ENCODE measurements at regions not wholly inside any gene's neighbourhood (a gene's known extent, or its start where the extent isn't known, plus 50 kb on each side); places are given as distances from the start of the nearest gene placed in this dataset.
"Not testable (repeated sequence)": the region's sequence is repeated elsewhere in the genome, so short reads cannot be mapped to it uniquely, and the experiment has no call there.

DNA sequence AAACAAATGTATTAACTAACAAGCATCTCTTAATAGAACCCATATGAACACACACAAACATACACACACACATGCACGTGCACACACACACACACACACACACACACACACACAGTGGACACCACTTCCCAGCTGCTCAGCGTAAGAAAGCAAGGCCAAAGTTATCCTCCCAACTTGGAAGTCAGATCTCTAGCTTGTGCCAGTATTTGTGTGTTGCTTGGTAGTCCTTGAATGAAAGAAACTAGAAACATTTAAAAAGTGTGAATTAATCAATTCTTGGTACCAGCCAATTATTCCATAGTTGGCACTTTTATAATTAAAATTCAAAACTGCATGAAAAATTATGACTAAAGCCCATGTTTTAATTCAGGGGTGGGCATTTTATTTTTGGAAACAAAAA lies 178.1 kb downstream of the TMEM161B start:
- DNase-seq, result no peak

DNA sequence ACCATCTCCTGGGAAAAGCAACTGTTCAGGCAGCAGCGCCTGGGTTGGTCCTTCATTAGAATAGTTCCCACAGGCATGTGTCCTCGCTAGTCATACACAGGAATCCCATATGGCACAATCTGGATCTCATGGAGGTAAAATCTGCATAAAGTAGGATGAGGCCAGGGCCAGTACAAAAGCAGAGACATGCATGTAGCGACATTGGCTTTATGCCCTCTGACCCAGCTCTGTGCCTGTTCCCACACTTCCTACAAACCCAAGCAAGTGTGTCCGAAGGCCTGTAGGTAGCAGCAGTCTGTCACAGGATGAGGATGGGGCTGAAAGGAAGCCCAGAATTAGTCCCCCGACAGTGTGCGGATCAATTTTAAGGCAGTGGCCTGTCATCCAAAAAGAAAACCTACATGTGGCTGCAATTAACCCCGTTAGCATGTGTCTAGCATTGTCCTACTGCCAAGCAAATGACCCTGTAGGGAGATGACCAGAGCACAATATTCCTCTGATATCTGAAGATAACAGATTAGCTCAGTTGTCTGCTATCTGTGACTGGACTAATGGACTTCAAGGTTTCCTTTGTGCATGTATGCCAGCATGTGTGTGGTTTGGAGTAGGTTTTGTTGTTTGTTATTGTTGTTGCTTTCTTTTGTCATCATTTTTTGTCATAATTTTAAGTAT lies 178.8 kb downstream of the TMEM161B start:
- DNase-seq, result no peak

GRCh38 chr5:88085462-88085861 lies 183.2 kb downstream of the TMEM161B start:
- DNase-seq, result no peak

DNA sequence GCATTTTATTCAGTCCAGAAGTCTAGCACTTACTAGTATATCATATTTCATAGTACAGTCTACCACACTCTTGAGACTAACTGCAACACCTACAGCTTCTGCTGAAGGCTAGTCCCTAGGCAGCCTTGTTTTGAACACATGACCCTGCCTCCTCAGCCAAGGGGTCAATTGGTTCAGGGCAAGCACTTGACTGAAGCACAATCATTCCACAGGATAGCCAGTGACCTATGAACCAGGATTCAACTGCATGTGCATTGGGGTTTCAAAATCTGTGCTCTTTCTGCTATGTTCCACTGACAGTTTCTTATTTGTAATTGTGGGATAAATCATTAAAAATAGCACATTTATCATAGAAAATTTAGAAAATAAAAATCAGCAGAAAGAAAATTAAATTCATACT lies 186.8 kb downstream of the TMEM161B start:
- DNase-seq, result no peak

DNA sequence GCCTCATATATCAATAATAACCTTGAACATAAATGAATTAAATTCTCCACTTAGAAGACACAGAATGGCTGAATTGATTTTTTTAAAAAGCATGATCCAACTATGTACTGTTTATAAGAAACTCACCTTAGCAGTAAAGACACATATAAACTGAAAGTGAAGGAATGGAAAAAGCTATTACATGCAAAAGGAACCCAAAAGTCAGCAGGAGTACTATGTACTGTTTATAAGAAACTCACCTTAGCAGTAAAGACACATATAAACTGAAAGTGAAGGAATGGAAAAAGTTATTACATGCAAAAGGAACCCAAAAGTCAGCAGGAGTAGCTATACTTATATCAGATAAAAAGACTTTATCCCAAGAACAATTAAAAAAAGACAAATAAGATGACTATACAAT lies 204.8 kb downstream of the TMEM161B start:
- DNase-seq, result no peak

DNA sequence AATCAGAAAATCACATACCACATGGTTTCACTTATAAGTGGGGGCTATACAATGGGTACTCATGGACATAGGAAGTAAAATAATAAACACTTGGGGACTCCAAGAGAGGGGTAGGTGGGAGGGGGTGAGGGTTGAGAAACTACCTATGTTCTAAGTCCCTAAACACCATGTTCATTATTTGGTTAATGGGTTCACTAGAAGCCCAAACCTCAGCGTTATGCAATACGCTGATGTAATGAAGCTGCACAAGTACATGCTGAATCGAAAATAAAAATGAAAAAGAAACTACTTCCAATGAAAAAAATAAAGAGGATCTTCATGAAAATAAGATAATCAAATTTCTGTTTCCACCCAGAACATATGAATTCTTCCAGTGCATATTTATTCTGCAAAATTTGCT lies 208.5 kb downstream of the TMEM161B start:
- DNase-seq, result no peak

GRCh38 chr5:88058625-88059024 lies 210.0 kb downstream of the TMEM161B start:
- no peak for DNase-seq

GRCh38 chr5:88052468-88052867 lies 216.2 kb downstream of the TMEM161B start:
- not testable (repeated sequence) for DNase-seq

DNA sequence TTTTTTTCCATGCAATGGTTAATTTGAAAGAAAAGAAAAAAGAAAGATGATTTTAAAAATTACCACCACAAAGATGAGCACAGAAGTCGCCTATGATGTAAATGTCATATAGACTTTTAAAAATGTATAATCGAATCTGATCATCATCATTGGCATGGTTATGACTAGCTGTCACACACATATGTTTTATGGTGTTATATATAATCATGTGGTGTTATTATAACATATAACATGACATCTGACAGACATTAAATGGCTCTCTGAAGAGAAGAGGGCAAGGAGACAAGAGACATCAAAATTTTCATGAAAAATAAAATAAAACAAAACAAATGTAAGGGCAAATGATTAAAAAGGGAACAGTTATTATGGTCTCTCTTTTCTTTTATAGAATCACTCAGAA lies 217.5 kb downstream of the TMEM161B start:
- DNase-seq, result no peak

DNA sequence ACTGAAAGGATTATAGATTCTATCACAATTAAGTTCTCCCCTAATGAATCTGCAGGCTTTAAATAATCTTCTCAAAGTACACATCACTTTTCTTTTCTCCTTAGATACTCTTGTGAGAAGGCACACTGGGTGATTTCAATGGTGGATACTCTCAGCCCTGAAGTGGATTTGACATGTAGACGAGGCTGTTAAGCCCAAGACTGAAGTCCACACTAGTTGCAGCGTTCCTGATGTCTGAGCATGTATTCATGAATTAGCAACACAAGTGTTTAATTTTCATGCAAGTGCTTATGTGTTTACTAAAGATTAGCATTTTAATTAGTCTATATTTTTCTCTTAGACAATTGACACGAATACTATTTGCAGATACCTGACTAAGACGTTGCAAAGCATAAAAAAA lies 218.9 kb downstream of the TMEM161B start:
- DNase-seq, result no peak

DNA sequence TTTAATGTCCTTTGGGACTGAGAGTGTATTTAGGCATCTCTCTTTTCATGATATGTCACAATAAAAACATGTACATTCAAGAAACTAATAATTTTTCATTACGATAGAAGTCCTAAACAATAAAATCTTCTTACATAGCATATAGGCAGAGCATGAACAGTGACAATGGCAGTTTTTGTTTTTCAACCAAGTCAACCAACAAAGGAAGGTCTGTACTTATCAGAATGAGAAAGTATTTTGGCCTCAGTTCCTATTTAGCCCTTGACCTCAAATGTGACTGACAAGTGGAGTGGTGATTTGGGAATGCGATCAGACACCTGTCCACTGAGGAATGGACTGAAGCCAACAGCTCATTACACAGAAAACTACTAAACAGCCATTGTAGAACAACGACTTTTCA lies 219.5 kb downstream of the TMEM161B start:
- no peak for DNase-seq

- no peak for DNase-seq
Observed at GRCh38 chr5:88045931-88046461, 222.6 kb downstream of the TMEM161B start.

DNA sequence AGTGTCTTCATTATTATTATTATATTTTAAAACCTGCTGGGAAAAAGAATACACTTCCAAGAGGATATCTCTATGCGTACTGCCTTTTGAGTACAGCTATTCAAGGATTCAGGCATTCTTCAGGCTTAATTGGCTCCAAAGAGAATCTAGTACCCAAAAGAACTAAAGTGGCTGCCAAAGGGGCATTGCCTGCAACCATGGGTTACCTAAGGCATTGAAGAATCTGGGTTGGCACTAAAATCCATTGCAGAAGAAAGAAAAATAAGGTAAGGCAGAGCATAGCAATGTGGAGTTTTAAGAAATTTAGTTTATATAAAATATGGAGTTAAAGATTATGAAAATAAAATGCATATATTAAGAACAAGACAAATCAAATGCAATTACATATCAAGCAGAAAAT lies 223.5 kb downstream of the TMEM161B start:
- DNase-seq, result no peak

- no peak for DNase-seq
Observed at GRCh38 chr5:88034520-88034919, 234.1 kb downstream of the TMEM161B start.

DNA sequence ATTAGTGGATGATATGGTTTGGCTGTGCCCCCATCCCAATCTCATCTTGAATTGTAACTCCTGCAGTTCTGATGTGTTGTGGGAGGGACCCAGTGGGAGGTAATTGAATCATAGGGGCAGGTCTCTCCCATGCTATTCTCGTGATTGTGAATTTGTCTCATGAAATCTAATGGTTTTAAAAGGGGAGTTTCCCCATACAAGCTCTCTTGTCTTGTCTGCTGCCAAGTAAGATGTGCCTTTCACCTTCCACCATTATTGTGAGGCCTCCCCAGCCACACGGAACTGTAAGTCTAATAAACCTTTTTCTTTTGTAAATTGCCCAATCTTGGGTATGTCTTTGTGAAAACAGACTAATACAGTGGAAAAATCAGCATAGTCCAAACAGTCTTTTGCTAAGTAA lies 235.5 kb downstream of the TMEM161B start:
- DNase-seq, result no peak

DNA sequence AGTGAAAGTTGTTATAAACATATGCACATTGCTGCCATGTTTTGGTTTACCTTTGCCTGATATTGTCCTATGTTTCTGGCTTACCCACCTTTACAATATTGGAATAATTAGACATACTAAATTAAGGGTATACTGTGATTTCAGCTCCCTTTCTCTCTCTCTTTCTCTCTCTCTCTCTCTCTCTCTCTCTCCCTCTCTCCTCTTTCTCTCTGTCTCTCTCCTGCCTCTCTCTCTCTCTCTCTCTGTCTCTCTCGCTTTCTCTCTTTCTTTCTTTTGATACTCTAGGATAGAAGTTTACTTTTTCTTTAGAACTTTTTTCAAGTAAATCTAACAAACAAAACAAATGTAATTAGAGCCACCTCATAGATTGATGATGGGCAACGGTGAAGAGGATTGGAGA lies 239.6 kb downstream of the TMEM161B start:
- DNase-seq, result no peak

DNA sequence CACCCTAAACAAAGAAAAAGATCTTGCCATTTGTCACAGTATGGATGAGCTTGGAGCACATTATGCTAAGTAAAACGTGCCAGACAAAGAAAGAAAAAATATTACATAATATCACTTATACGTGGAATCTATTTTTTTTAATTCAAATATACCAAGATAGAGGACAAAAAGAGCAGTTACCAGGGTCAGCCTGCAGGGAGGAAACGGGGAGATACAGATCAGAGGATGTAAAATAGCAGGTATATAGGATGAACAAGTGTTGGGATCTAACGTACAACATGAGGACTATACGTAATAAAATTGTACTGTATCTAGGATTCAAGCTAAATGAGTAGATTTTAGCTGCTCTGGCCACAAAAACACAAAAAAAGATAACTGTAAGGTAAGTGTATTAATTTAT lies 247.5 kb downstream of the TMEM161B start:
- DNase-seq, result no peak

- not testable (repeated sequence) for DNase-seq
Observed at GRCh38 chr5:88014984-88015383, 253.7 kb downstream of the TMEM161B start.

GRCh38 chr5:88000877-88001276 lies 267.8 kb downstream of the TMEM161B start:
- no peak for DNase-seq

GRCh38 chr5:87997662-87998061 lies 271.0 kb downstream of the TMEM161B start:
- DNase-seq, result no peak

- DNase-seq, result no peak
Observed at GRCh38 chr5:87966213-87966612, 302.4 kb downstream of the TMEM161B start.

- no peak for DNase-seq
Observed at GRCh38 chr5:87954121-87954520, 314.5 kb downstream of the TMEM161B start.

DNA sequence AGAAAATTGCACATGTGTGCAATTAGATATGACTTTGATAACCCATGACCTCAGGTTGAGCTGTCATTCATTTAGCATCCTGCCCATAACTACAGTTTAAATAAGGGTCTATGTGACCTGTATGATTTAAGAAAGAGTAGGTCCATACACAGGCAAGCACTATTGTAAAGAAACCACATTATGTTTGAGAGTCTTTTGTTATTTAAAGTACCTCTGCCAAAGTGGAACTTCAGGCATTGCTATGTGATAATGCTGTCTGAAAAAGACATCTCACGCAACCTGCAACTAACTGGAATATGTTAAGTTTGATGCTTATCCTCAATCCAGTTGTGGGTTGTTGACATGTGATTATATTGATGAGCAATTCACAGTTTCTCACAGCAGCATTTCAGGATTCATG lies 317.0 kb downstream of the TMEM161B start:
- DNase-seq, result no peak

GRCh38 chr5:87949676-87950631 lies 318.7 kb downstream of the TMEM161B start:
- no peak for DNase-seq

All from central memory CD4-positive, alpha-beta T cell (primary cell).